ENCODE measurements at regions not wholly inside any gene's neighbourhood (a gene's known extent, or its start where the extent isn't known, plus 50 kb on each side); places are given as distances from the start of the nearest gene placed in this dataset.

DNA sequence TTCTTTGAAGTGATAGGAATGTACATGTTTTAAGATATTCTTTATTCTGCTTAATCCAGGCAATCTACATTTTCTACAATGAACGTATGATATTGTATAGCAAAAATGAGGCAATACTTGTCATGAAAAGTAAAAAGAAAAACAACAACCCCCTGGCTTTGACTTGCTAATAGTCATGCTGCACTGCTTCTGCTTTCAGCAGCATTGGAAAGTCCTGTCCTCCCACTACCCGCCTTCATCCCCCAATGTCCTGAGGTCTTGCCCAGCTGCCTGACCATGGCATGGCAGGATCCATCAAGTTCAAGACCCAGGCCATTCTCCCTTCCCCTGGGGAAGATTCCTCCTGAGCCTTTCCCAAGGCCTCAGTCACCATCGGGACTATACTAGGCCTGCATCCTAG lies 156.5 kb downstream of the SH3BGRL2 start:
- 87 to 94% methylated on average over 3 of the region's 3 CpGs for WGBS, 2 donors
- TF ChIP-seq, protein P1, sequence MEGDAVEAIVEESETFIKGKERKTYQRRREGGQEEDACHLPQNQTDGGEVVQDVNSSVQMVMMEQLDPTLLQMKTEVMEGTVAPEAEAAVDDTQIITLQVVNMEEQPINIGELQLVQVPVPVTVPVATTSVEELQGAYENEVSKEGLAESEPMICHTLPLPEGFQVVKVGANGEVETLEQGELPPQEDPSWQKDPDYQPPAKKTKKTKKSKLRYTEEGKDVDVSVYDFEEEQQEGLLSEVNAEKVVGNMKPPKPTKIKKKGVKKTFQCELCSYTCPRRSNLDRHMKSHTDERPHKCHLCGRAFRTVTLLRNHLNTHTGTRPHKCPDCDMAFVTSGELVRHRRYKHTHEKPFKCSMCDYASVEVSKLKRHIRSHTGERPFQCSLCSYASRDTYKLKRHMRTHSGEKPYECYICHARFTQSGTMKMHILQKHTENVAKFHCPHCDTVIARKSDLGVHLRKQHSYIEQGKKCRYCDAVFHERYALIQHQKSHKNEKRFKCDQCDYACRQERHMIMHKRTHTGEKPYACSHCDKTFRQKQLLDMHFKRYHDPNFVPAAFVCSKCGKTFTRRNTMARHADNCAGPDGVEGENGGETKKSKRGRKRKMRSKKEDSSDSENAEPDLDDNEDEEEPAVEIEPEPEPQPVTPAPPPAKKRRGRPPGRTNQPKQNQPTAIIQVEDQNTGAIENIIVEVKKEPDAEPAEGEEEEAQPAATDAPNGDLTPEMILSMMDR (IDR thresholded peaks at IDR 0.05), result no peak
- no peak for TF ChIP-seq POLR2A (IDR thresholded peaks at IDR 0.05)
- intact Hi-C loops (cut with DNase I; ENCODE audit: low total_unique reads), result no loop called here
- no peak for DNase-seq (ENCODE audit: low spot score in 2 of 2)
- H3K4me3 ChIP-seq (ENCODE audit: low read depth, poor library complexity, severe bottlenecking), result no peak overlapping the region

DNA sequence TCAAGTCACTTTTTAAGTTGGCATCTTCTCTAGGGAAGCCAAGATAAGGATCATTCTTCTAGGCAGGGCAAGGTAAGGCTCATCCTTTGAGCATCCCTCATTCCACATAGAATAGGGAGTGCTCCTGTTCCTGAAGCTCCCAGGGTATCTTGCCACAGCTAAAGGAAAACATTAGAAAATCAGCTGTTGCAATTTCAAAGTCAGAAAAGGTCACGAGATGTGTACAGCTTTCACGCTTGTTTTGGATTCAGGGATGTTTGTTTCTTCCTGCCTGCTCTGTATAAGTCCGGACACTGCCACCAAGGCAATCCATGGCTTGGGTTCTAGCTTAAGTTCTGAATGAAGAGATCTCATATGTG lies 153.2 kb downstream of the SH3BGRL2 start:
- TF ChIP-seq, protein P1 (IDR thresholded peaks at IDR 0.05), result no peak
- no peak for TF ChIP-seq POLR2A (IDR thresholded peaks at IDR 0.05)
- intact Hi-C loops (cut with DNase I; ENCODE audit: low total_unique reads), result no loop called here
- no peak overlapping the region for H3K4me3 ChIP-seq (ENCODE audit: low read depth, poor library complexity, severe bottlenecking)
- no peak for DNase-seq (ENCODE audit: low spot score in 2 of 2)
- WGBS, 2 donors, result 57 to 64% methylated on average over 3 of the region's 3 CpGs

DNA sequence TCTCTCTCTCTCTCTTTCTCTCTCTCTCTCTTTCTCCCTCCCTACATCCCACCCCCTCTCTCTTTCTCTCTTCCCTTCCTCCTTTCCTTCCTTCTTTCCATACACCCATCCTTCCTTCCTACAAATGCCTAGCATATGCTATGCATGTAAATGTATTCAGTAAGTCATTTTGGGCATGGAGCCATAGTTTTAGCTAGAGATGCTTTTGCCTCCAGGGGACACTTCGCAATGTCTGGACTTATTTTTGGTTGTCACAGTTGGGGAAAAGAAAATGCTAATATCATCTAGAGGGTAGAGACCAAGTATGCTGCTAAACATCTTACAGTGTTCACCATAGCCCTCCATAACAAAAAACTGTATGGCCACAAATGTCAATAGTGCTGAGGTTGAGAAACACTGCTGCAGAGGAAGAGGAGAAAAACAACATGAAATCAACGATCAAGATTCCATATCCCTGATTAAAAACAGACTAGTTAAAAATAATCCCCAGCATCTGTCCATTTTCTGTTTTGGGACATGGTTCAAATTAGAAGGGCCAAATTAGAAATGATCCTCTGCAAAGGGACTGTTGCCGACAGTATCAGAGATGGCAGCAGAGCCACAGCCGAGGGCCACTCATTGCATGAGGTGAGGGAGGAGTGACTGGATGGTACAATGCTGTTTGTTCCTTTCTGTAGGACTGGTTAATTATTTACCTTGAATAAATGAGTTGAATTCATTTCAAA lies 152.7 kb downstream of the SH3BGRL2 start:
- no peak for TF ChIP-seq POLR2A (IDR thresholded peaks at IDR 0.05)
- TF ChIP-seq, protein P1 (IDR thresholded peaks at IDR 0.05), result no peak
- no peak for DNase-seq (ENCODE audit: low spot score in 2 of 2)
- intact Hi-C loops (cut with DNase I; ENCODE audit: low total_unique reads), result no loop called here
- WGBS, 2 donors, result 48 to 55% methylated on average over 4 of the region's 4 CpGs
- H3K4me3 ChIP-seq (ENCODE audit: low read depth, poor library complexity, severe bottlenecking), result no peak overlapping the region

DNA sequence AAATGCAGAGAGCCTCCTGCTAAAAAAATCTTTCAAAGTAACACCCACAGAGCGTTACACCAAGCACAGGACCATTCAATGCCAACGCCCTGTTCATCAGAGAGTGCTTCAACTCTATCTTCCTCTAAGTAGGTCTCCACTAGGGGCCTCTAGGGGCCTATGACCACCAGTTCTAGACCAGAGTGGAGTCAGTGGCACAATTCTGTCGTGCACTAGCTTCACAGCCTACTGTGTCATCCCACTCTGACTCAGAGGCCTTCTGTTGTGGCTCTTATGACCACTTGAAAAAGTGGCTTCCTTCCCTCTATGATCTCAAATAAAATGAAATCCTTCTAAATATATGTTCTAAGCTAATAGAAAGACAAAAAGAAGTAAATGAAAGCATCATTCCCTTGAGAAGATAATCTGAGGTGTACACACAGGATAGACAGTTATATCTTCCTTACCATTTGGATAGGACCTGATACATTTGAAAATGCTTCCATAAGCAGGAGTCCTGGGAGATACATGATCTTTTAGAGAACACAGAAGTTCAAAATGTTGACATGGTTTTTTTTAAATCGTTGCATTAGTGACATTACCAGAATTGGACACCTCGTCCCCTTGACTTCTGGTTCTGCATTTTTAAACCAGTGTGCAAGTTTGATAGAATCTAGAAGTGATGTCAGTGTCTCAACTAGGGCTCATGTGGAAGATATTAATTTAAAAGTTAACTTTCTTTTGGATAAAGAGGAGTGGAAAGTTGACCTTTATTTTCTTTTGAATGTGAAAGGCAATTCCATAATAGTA lies 151.9 kb downstream of the SH3BGRL2 start:
- intact Hi-C loops (cut with DNase I; ENCODE audit: low total_unique reads), result no loop called here
- no peak overlapping the region for H3K4me3 ChIP-seq (ENCODE audit: low read depth, poor library complexity, severe bottlenecking)
- TF ChIP-seq, protein P1 (IDR thresholded peaks at IDR 0.05), result no peak
- TF ChIP-seq POLR2A (IDR thresholded peaks at IDR 0.05), result no peak
- no peak for DNase-seq (ENCODE audit: low spot score in 2 of 2)
- 74 to 80% methylated on average over 5 of the region's 5 CpGs for WGBS, 2 donors

DNA sequence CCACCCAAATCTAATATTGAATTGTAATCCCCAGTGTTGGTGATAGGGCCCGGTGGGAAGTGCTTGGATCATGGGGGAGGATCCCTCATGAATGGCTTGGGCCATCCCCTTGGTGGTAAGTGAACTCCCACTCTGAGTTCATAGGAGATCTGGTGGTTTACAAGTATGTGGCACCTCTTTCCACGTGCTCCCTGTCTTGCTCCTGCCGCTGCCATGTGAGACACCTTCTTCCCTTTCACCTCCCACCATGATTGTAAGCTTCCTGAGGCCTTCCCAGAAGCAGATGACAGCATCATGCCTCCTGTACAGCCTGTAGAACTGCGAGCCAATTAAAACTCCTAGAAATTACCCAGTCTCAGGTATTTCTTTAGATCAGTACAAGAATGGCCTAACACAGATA lies 150.8 kb downstream of the SH3BGRL2 start:
- TF ChIP-seq, protein P1 (IDR thresholded peaks at IDR 0.05), result no peak
- no peak for TF ChIP-seq POLR2A (IDR thresholded peaks at IDR 0.05)
- no peak overlapping the region for H3K4me3 ChIP-seq (ENCODE audit: low read depth, poor library complexity, severe bottlenecking)
- WGBS, 2 donors, result 93 to 94% methylated on average over 4 of the region's 4 CpGs
- intact Hi-C loops (cut with DNase I; ENCODE audit: low total_unique reads), result no loop called here
- no peak for DNase-seq (ENCODE audit: low spot score in 2 of 2)
